Stimulated activated effector memory CD8-positive, alpha-beta T cell treated with anti-CD3 and anti-CD28 coated beads, Interleukin-12 subunit alpha, Interleukin-12 subunit beta, amount 100 ng/mL, for 72 hours (primary cell): ENCODE measurements at regions not wholly inside any gene's neighbourhood (a gene's known extent, or its start where the extent isn't known, plus 50 kb on each side); places are given as distances from the start of the nearest gene placed in this dataset.

ENCODE experiments used
- ATAC-seq: fragments of 150-1000 bp; cut with Tn5 transposase; 2 replicates; pipeline ENCODE4 v1.10.0; 2021
- DNase-seq, 2 donors: peaks; one replicate each; pipeline ENCODE4 v3.0.0; 2021 to 2022; ENCODE audit warnings: low spot score in 2 of 2
- H3K27ac Mint-ChIP-seq: one replicate; pipeline ENCODE4 v1.8.0; 2022; ENCODE audit warnings: mild to moderate bottlenecking, mixed read lengths
- H3K36me3 Mint-ChIP-seq: one replicate; pipeline ENCODE4 v1.8.0; 2022; ENCODE audit warnings: mild to moderate bottlenecking, mixed read lengths
- H3K4me1 Mint-ChIP-seq: one replicate; pipeline ENCODE4 v1.8.0; 2022; ENCODE audit warnings: mixed read lengths
- H3K4me3 Mint-ChIP-seq: one replicate; pipeline ENCODE4 v1.8.0; 2022; ENCODE audit warnings: mild to moderate bottlenecking, mixed read lengths
- H3K9me3 Mint-ChIP-seq: one replicate; pipeline ENCODE4 v1.8.0; 2022; ENCODE audit warnings: mixed read lengths

GRCh38 chr19:31223740-31224534, 125.3 kb downstream of the TSHZ3 start:
- Mint-ChIP-seq H3K27ac (no peak overlapping the region), H3K36me3 (no peaks in the 10 kb centered on the region), H3K9me3 (peaks cover 14% of the 10 kb centered on the region), H3K4me1 (peaks cover 16% of the 10 kb centered on the region), H3K4me3 (no peak overlapping the region)
- ATAC-seq (no peak), DNase-seq (no peak)

DNA sequence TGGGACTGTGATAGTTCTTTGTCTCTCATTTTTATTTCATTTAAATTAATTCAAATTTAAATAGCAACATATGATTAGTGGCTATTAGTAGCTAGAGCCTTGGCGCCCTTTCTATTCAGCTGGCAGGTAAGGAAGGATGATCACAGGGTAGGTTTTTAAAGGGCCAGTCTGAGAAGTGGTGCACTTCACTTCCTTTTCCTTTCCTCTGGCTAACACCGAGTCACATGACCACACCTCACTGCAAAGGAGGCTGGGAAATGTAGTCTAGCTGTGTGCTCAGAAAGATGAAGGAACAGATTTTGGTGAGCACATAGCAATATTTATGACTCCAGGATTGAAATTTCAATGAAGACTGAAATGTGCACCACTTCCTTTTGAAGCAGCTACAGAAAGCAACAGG, 128.7 kb downstream of the TSHZ3 start:
- H3K9me3 Mint-ChIP-seq, result peaks cover 8% of the 10 kb centered on the region
- DNase-seq (no peak), ATAC-seq (peak; percentile 85)
- no peak overlapping the region for H3K4me3 Mint-ChIP-seq
- H3K27ac Mint-ChIP-seq, result peak overlapping the region; percentile 72
- H3K4me1 Mint-ChIP-seq, result peaks cover 12% of the 10 kb centered on the region
- no peaks in the 10 kb centered on the region for H3K36me3 Mint-ChIP-seq

DNA sequence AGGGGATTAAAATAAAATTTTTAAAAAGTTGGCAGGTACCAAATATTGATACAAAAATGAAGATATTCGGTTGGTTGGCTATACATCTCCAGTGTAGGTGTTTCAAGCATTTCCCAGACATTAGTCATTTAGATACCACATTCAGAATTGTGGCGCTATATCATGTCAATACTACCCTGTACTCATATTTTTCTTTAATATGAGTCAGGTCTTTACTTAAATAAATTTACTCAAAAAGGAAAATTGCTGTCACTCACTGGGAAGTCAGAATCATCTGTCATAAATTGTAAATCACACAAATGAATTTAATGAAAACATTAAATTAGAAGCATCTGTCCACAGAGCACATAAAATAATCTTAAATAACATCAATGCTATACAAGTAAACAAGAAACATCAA, 134.2 kb downstream of the TSHZ3 start:
- Mint-ChIP-seq H3K36me3 (peaks cover 14% of the 10 kb centered on the region), H3K9me3 (no peaks in the 10 kb centered on the region), H3K4me3 (peak overlapping the region; percentile 70), H3K4me1 (peaks cover 42% of the 10 kb centered on the region), H3K27ac (peak overlapping the region; percentile 94)
- DNase-seq (no peak), ATAC-seq (peak; percentile 77)

- Mint-ChIP-seq H3K4me1 (peaks cover 44% of the 10 kb centered on the region), H3K9me3 (no peaks in the 10 kb centered on the region), H3K4me3 (peak overlapping the region; percentile 70), H3K27ac (peak overlapping the region; percentile 94), H3K36me3 (peaks cover 14% of the 10 kb centered on the region)
- DNase-seq, result peak; percentile 72 to 92
- peak; percentile 98 for ATAC-seq
Observed at GRCh38 chr19:31214086-31214485, 135.2 kb downstream of the TSHZ3 start.

DNA sequence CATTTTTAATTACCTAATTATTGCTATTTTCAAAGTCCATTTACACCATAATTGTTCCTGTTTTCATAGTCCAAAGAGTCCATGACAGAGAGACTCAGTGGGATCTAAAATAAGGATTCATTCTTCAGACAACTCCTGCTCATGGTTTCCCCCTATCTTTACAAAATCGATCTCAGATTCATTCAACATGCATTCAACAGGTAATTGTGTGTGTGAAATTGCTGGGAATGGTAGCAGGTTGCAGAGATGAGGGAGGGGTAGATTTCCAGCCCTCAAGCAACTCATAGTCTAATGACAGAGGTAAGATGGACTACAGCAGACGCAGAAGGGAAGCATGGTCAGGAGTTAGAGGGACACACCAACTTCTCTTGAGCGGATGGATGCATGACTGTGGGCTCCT, 138.1 kb downstream of the TSHZ3 start:
- no peak for ATAC-seq
- no peak for DNase-seq
- no peak overlapping the region for H3K4me3 Mint-ChIP-seq
- H3K9me3 Mint-ChIP-seq, result no peaks in the 10 kb centered on the region
- peaks cover 44% of the 10 kb centered on the region for H3K4me1 Mint-ChIP-seq
- H3K36me3 Mint-ChIP-seq, result peaks cover 14% of the 10 kb centered on the region
- peak overlapping the region; percentile 30 for H3K27ac Mint-ChIP-seq

GRCh38 chr19:31205887-31206518, 143.2 kb downstream of the TSHZ3 start:
- H3K36me3 Mint-ChIP-seq, result no peaks in the 10 kb centered on the region
- ATAC-seq (no peak), DNase-seq (no peak)
- H3K4me1 Mint-ChIP-seq, result peaks cover 10% of the 10 kb centered on the region
- no peak overlapping the region for H3K27ac Mint-ChIP-seq
- peaks cover 3% of the 10 kb centered on the region for H3K9me3 Mint-ChIP-seq
- H3K4me3 Mint-ChIP-seq, result no peak overlapping the region

DNA sequence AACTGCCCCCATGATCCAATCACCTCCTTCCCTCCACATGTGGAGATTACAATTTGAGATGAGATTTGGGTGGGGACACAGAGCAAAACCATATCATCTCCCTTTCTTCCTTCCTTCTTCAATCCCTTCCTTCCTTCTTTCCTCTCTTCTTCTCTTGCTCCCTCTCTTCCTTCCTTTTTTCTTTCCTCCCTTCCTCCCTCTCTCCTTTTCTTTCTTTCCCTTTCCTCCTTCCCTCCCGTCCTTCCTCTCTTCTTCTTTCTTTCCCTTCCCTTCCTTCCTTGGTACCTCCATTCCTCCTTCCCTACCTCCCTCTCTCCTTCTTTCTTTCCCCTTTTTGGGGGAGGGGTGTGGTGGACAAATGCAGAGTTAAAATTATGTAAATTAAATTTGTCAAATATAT, 145.1 kb downstream of the TSHZ3 start:
- Mint-ChIP-seq H3K27ac (no peak overlapping the region), H3K4me3 (no peak overlapping the region), H3K36me3 (no peaks in the 10 kb centered on the region), H3K4me1 (no peaks in the 10 kb centered on the region), H3K9me3 (peaks cover 3% of the 10 kb centered on the region)
- ATAC-seq (no peak), DNase-seq (no peak)

GRCh38 chr19:31185261-31185660, 164.0 kb downstream of the TSHZ3 start:
- no peak overlapping the region for H3K4me3 Mint-ChIP-seq
- DNase-seq, result no peak
- no peak for ATAC-seq
- H3K4me1 Mint-ChIP-seq, result no peaks in the 10 kb centered on the region
- no peaks in the 10 kb centered on the region for H3K36me3 Mint-ChIP-seq
- H3K9me3 Mint-ChIP-seq, result peaks cover 4% of the 10 kb centered on the region
- no peak overlapping the region for H3K27ac Mint-ChIP-seq

GRCh38 chr19:31181535-31181934, 167.7 kb downstream of the TSHZ3 start:
- DNase-seq, result no peak
- Mint-ChIP-seq H3K4me1 (no peaks in the 10 kb centered on the region), H3K4me3 (no peak overlapping the region), H3K36me3 (no peaks in the 10 kb centered on the region), H3K9me3 (no peaks in the 10 kb centered on the region), H3K27ac (no peak overlapping the region)
- ATAC-seq, result no peak

GRCh38 chr19:31180907-31181306, 168.3 kb downstream of the TSHZ3 start:
- Mint-ChIP-seq H3K27ac (no peak overlapping the region), H3K36me3 (no peaks in the 10 kb centered on the region), H3K4me1 (no peaks in the 10 kb centered on the region), H3K4me3 (no peak overlapping the region), H3K9me3 (no peaks in the 10 kb centered on the region)
- DNase-seq (no peak), ATAC-seq (no peak)

DNA sequence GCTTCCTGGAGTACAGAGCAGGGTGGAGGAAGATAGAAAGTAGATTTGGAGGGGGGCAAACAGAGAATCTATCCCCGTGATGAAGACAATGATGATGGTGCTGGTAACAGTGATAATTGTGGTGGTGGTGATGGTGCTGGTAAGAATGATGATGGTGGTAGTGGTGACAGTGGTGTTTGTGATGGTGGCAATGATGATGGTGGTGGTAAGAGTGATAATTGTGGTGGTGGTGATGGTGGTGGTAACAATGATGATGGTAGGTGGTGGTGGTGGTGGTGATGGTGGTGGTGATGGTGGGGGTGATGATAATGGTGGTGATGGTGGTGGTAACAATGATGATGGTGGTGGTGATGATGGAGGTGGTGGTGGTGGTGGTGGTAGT, 169.8 kb downstream of the TSHZ3 start:
- DNase-seq (no peak), ATAC-seq (no peak)
- Mint-ChIP-seq H3K36me3 (no peaks in the 10 kb centered on the region), H3K27ac (no peak overlapping the region), H3K4me3 (no peak overlapping the region), H3K4me1 (no peaks in the 10 kb centered on the region), H3K9me3 (no peaks in the 10 kb centered on the region)

- no peaks in the 10 kb centered on the region for H3K4me1 Mint-ChIP-seq
- no peaks in the 10 kb centered on the region for H3K9me3 Mint-ChIP-seq
- ATAC-seq (no peak), DNase-seq (no peak)
- no peaks in the 10 kb centered on the region for H3K36me3 Mint-ChIP-seq
- H3K27ac Mint-ChIP-seq, result no peak overlapping the region
- no peak overlapping the region for H3K4me3 Mint-ChIP-seq
Observed at GRCh38 chr19:31178833-31179470, 170.3 kb downstream of the TSHZ3 start.

- no peak for ATAC-seq
Observed at GRCh38 chr19:31177246-31177645, 172.0 kb downstream of the TSHZ3 start.

DNA sequence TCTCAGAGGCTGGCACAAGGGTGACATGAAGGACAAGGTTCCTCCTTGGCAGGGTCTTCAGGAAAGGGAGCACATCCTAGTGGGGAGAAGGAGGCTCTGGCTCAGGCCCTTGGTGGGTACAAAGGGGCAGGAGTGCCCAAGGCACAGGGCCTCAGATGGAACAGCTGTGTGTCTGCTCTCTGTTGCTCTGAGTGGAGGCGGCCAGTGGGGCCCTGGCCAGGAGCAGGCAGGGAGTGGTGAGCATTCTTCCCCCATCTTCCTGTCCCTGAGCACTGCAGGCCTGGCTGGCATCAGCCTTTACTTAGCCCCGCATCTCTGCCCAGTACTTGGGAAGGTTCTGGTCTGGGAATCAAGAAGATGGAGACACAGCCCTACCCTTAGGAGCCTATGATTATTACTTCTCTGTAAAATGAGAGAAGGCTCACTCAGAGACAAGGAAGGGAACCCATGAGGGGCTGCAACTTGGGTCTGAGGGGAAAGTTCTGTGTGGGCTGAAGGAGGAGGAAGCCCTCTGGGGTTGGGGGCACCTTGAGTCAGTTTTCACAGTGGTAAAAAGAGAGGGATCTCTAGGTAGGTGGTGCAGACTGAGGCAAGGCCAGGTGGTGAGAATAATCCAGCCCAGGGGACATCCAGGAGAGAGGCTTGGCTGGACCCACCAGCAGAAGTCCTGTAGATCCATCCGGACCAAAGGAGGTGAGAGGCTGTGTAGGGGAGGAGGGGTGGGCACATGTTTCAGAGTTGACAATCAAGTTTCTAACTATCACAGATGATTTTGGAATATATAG, 173.5 kb downstream of the TSHZ3 start:
- no peak for DNase-seq
- Mint-ChIP-seq H3K9me3 (no peaks in the 10 kb centered on the region), H3K27ac (no peak overlapping the region), H3K36me3 (no peaks in the 10 kb centered on the region), H3K4me1 (no peaks in the 10 kb centered on the region), H3K4me3 (no peak overlapping the region)
- ATAC-seq, result no peak

More at GRCh38 chr19:31177246-31177645, 172.0 kb downstream of the TSHZ3 start:
- DNase-seq, result no peak
- H3K27ac Mint-ChIP-seq, result no peak overlapping the region
- no peaks in the 10 kb centered on the region for H3K4me1 Mint-ChIP-seq
- no peaks in the 10 kb centered on the region for H3K36me3 Mint-ChIP-seq
- H3K9me3 Mint-ChIP-seq, result no peaks in the 10 kb centered on the region
- no peak overlapping the region for H3K4me3 Mint-ChIP-seq

DNA sequence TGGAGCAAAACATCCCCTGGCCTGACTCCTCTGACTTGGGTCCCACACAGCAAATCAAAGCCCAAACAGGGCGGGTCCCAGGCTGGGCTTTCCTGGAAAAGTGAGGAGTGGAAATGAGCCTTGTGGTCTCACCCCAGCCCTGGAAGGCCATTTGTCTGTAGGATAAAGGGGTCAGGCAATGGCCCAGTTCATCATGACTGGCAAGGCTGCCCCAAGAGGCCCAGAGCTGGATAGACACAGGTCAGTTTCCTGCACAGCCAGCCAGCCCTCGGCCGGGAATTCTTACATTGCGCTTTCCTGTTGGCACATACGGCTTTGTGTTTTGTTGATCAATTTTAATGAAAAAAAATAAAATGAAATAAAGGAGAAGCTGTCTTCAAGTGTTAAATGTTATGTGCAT, 174.3 kb downstream of the TSHZ3 start:
- no peaks in the 10 kb centered on the region for H3K4me1 Mint-ChIP-seq
- ATAC-seq (no peak), DNase-seq (no peak)
- no peak overlapping the region for H3K4me3 Mint-ChIP-seq
- H3K36me3 Mint-ChIP-seq, result no peaks in the 10 kb centered on the region
- no peaks in the 10 kb centered on the region for H3K9me3 Mint-ChIP-seq
- no peak overlapping the region for H3K27ac Mint-ChIP-seq
